ENCODE measurements at regions not wholly inside any gene's neighbourhood (a gene's known extent, or its start where the extent isn't known, plus 50 kb on each side); places are given as distances from the start of the nearest gene placed in this dataset.

DNA sequence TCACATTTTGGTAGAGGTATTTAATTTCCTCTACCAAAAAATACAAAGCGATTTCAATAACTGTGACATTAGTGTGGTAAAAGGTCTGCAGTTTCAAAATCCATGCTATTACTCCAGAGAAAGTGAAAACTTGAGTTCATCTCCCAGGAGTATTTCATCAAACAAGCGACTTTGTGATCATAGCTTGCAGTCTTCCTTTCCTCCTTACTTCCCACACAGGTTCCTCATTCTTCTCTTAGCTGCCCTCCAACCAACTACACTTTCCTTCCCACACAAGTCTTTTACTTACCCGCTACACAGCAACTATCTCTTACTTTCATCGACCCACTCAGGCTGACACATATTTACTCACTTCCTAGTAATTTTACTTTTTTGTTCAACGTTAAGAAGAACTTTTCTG is 413.4 kb upstream of the USP15 start:
- DNase-seq: no peak

- no peak for DNase-seq
These were observed 411.3 kb upstream of the USP15 start for GRCh38 chr12:61848893-61849292.

DNA sequence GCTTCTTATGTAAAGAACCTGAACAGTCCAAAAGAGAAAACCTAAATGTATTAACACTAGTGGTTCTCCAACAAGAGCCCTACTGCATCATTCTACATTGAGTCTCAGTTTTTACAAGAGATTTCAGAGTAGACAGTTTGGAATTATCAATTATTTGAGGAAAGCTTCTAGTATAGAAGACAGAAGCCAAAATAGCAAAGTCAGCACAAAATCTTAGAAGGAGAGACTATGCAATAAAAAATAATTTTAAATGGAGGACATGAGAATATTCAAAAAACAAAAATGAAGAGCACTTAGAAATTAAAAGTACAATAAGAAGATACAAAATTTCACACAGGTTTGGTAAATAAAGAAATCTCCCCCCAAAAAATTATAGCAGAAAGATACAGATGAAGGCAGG is 406.3 kb upstream of the USP15 start:
- no peak for DNase-seq

DNA sequence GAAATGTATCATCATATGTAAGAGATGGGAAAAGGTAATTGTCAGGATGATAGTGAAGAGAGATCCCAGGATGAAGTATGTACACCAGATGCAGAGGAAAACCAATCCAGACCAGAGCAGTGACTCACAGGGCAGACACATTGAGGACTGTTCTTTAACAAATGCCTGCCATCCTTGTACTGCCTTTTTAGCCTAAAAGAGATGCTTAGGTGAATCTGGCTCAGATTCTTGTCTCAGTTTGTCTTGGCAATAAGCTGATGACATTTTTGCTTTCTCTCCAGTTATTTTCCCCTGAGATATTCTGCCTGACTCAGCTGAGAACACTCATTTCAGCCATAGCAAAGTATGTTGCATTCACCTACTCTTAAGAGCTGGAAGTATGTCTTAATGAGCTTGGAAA is 405.3 kb upstream of the USP15 start:
- DNase-seq: no peak

GRCh38 chr12:61857968-61858367 is 402.2 kb upstream of the USP15 start:
- no peak for DNase-seq

GRCh38 chr12:61860451-61860850 is 399.8 kb upstream of the USP15 start:
- no peak for DNase-seq

DNA sequence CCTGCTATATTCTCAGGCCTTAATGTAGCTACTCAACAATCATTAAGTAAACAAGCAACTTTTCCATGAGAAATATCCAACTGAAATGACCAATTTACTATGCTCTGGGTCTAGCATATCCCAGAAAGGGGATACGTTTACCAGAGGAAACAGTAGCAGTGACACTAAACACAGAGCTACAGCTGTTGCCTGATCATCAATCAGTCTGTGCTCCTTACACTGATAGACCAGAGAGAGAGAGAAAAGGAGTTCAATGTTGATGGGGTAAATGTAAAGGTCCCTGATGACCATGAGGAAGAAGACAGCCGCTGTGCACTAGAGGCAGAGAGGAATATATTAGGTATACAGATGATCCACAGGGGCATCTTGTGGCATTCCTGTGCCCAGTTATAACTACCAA is 397.2 kb upstream of the USP15 start:
- no peak for DNase-seq

DNA sequence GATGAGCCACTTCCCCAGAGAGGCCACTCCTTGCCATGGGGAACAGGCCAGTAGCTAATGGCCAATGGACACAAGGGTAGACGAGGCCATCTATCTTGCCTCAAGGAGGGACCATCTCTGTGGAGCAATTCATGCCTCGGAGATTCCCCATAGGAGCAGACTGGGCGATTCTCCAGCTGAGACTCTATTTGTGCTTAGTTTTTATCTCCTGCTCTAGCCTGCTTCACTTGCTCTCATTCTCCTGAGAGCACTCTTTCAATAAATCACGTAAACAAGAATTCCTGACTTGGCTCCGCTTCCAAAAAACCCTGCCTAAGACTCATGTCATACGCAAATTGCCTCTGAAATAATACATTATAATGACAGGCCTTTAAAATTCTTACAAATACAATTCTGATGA is 396.4 kb upstream of the USP15 start:
- no peak for DNase-seq

DNA sequence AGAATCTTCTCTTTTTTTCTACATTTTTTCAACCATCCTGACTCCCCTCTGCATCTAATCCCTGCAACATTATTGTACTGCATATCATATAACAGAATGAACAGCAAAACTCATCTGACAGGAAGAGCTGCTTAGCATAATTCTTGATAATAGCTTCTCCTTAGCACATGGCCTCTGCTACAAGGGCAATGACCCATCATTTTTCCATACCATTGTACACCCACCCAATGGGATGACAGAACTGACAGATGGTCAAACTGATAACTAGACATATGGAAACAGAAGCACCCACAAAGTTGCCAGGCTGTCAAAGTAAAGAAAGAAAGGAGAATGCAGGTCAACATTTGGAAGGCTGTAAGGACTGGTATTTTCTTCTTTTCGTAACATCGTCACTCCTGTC is 390.4 kb upstream of the USP15 start:
- DNase-seq: no peak

GRCh38 chr12:61870658-61871484 is 389.3 kb upstream of the USP15 start:
- DNase-seq: no peak

- DNase-seq: no peak
These were observed 388.8 kb upstream of the USP15 start for GRCh38 chr12:61871485-61871810.

GRCh38 chr12:61879229-61879628 is 381.0 kb upstream of the USP15 start:
- DNase-seq: no peak

DNA sequence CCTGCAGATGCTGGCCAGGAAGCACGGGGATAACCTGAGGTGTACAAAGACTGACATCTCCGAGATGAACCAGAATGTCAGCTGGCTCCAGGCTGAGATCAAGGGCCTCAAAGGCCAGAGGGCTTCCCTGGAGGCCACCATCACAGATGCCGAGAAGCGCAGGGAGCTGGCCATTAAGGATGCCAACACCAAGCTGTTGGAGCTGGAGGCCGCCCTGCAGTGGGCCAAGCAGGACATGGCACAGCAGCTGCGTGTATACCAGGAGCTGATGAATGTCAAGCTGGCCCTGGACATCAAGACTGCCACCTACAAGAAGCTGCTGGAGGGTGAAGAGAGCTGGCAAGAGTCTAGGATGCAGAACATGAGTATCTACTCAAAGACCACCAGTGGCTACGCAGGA is 380.0 kb upstream of the USP15 start:
- no peak for DNase-seq

GRCh38 chr12:61891632-61892031 is 368.6 kb upstream of the USP15 start:
- no peak for DNase-seq

DNA sequence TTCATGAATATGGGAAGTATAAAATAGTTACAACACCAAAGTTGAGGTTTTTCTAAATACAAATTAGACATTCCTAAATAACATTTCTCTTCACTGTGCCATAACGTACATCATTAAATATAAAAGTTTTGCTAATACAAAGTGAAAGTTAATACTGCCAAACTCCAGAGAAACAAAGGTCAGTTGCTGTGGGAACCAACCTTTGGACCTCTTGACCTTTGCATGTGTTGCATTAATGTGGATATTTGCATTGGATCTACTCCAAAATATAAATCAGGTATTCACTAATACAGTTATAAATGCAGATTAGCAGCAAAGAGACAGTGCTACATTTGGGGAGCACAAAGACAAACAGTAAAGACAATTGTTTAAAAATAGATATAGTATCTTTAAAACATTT is 366.0 kb upstream of the USP15 start:
- no peak for DNase-seq

- DNase-seq: no peak
These were observed 363.8 kb upstream of the USP15 start for GRCh38 chr12:61896436-61896835.

GRCh38 chr12:61902403-61902802 is 357.8 kb upstream of the USP15 start:
- no peak for DNase-seq

DNA sequence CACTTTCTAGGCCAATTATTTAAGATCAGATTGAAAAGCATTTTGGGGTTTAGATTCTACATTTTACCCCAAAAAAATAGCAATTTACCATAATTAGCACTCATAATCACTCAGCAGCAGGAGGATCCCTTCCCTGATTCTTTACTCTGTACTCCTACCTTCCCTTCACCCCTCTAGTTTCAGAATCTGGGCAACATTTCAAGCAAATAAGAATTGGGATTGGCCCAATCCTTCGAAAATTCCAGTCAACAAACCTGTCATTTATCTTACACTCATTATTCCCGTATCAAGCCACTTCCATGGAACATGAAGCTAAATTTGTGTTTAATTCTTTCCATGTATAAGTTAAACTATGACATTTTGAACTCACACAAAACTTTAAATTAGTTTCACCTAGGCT is 349.1 kb upstream of the USP15 start:
- no peak for DNase-seq

DNA sequence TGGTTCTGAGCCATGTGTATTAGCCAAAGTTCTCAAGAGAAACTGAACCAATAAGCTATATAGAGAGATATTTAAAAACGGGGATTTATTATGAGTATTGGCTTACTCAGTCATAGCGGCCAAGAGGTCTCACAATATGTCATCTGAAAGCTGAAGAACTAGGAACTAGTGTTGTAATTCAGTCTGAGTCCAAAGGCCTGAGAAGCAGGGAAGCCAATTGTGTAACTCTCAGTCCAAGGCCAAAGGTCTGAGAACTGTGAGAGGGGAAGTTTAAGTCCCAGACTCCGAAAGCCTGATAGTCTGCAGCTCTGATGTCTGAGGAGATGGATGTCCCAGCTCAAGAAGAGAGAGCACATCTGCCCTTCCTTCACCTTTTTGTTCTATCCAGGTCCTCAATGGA is 344.8 kb upstream of the USP15 start:
- no peak for DNase-seq

- no peak for DNase-seq
These were observed 343.4 kb upstream of the USP15 start for GRCh38 chr12:61916831-61917230.

GRCh38 chr12:61919686-61920085 is 340.5 kb upstream of the USP15 start:
- DNase-seq: no peak

GRCh38 chr12:61920230-61920629 is 340.0 kb upstream of the USP15 start:
- no peak for DNase-seq

- DNase-seq: no peak
These were observed 337.1 kb upstream of the USP15 start for GRCh38 chr12:61923152-61923551.

DNA sequence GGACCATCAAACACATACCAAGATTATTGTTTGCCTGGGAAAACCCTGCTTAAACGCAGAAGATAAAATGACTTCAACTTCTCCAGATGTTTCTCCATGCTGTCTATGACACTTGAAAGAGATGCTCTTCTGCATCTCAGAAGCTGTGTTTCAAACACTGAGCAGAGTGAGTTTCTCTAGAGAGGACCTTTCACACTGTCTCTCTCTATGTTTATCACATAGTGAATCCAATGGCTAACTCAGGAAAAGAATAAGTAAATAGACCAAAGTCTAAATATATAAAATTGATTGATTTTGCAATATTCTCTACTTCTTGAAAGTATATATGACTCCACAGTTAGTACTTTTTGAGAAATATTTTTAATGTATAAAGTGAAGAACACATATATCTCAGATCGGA is 325.6 kb upstream of the USP15 start:
- no peak for DNase-seq

- DNase-seq: no peak
These were observed 320.2 kb upstream of the USP15 start for GRCh38 chr12:61939977-61940376.
